IPS-15b (cell line): ENCODE measurements at regions not wholly inside any gene's neighbourhood (a gene's known extent, or its start where the extent isn't known, plus 50 kb on each side); places are given as distances from the start of the nearest gene placed in this dataset.

Experiments used
- H3K27me3 ChIP-seq: one replicate; pipeline ENCODE4 v1.6.1; 2013; ENCODE audit warnings: low read length; ENCODE audit not compliant: control insufficient read depth, insufficient read depth
- H3K36me3 ChIP-seq: one replicate; pipeline ENCODE4 v1.6.1; 2013; ENCODE audit warnings: low read length; ENCODE audit not compliant: control insufficient read depth, insufficient read depth
- H3K4me1 ChIP-seq: one replicate; pipeline ENCODE4 v1.6.1; 2013; ENCODE audit warnings: mild to moderate bottlenecking, low read length; ENCODE audit not compliant: control insufficient read depth, insufficient read depth
- H3K4me3 ChIP-seq: one replicate; pipeline ENCODE4 v1.5.1; 2013; ENCODE audit warnings: low read depth, low read length
- H3K9ac ChIP-seq: one replicate; pipeline ENCODE4 v1.6.1; 2013; ENCODE audit warnings: low read depth, mild to moderate bottlenecking, low read length
- H3K9me3 ChIP-seq: one replicate; pipeline ENCODE4 v1.6.1; 2013; ENCODE audit warnings: mild to moderate bottlenecking, low read length; ENCODE audit not compliant: control insufficient read depth, insufficient read depth

GRCh38 chr5:2524620-2525019 is 226.9 kb downstream of the IRX2 start:
- H3K4me1 ChIP-seq: no peaks in the 10 kb centered on the region
- no peaks in the 10 kb centered on the region for H3K27me3 ChIP-seq
- H3K9me3 ChIP-seq: no peaks in the 10 kb centered on the region
- no peak overlapping the region for H3K9ac ChIP-seq
- no peak overlapping the region for H3K4me3 ChIP-seq
- H3K36me3 ChIP-seq: no peaks in the 10 kb centered on the region

GRCh38 chr5:2523180-2523579 is 228.3 kb downstream of the IRX2 start:
- Histone ChIP-seq H3K4me1 (no peaks in the 10 kb centered on the region), H3K36me3 (no peaks in the 10 kb centered on the region), H3K9me3 (no peaks in the 10 kb centered on the region), H3K27me3 (no peaks in the 10 kb centered on the region), H3K9ac (no peak overlapping the region), H3K4me3 (no peak overlapping the region)

- no peak overlapping the region for H3K4me3 ChIP-seq
- no peak overlapping the region for H3K9ac ChIP-seq
- H3K9me3 ChIP-seq: no peaks in the 10 kb centered on the region
- no peaks in the 10 kb centered on the region for H3K36me3 ChIP-seq
- no peaks in the 10 kb centered on the region for H3K4me1 ChIP-seq
- no peaks in the 10 kb centered on the region for H3K27me3 ChIP-seq
Observed at GRCh38 chr5:2522372-2522771, 229.1 kb downstream of the IRX2 start.

- H3K4me3 ChIP-seq: no peak overlapping the region
- no peaks in the 10 kb centered on the region for H3K9me3 ChIP-seq
- H3K36me3 ChIP-seq: no peaks in the 10 kb centered on the region
- H3K4me1 ChIP-seq: no peaks in the 10 kb centered on the region
- no peaks in the 10 kb centered on the region for H3K27me3 ChIP-seq
- H3K9ac ChIP-seq: no peak overlapping the region
Observed at GRCh38 chr5:2519153-2519552, 232.3 kb downstream of the IRX2 start.

GRCh38 chr5:2517451-2517850 is 234.0 kb downstream of the IRX2 start:
- no peaks in the 10 kb centered on the region for H3K27me3 ChIP-seq
- no peaks in the 10 kb centered on the region for H3K36me3 ChIP-seq
- no peaks in the 10 kb centered on the region for H3K4me1 ChIP-seq
- H3K9ac ChIP-seq: no peak overlapping the region
- H3K9me3 ChIP-seq: no peaks in the 10 kb centered on the region
- H3K4me3 ChIP-seq: no peak overlapping the region

GRCh38 chr5:2515180-2515764 is 236.2 kb downstream of the IRX2 start:
- H3K27me3 ChIP-seq: no peaks in the 10 kb centered on the region
- H3K9ac ChIP-seq: no peak overlapping the region
- no peaks in the 10 kb centered on the region for H3K36me3 ChIP-seq
- H3K4me3 ChIP-seq: no peak overlapping the region
- no peaks in the 10 kb centered on the region for H3K4me1 ChIP-seq
- no peaks in the 10 kb centered on the region for H3K9me3 ChIP-seq

- Histone ChIP-seq H3K9ac (no peak overlapping the region), H3K4me3 (no peak overlapping the region), H3K27me3 (no peaks in the 10 kb centered on the region), H3K4me1 (no peaks in the 10 kb centered on the region), H3K36me3 (no peaks in the 10 kb centered on the region), H3K9me3 (no peaks in the 10 kb centered on the region)
Observed at GRCh38 chr5:2514484-2514883, 237.0 kb downstream of the IRX2 start.

GRCh38 chr5:2511706-2512105 is 239.8 kb downstream of the IRX2 start:
- Histone ChIP-seq H3K4me1 (no peaks in the 10 kb centered on the region), H3K9ac (no peak overlapping the region), H3K9me3 (no peaks in the 10 kb centered on the region), H3K36me3 (no peaks in the 10 kb centered on the region), H3K27me3 (no peaks in the 10 kb centered on the region), H3K4me3 (no peak overlapping the region)

- Histone ChIP-seq H3K4me1 (no peaks in the 10 kb centered on the region), H3K27me3 (no peaks in the 10 kb centered on the region), H3K4me3 (no peak overlapping the region), H3K9me3 (no peaks in the 10 kb centered on the region), H3K36me3 (no peaks in the 10 kb centered on the region), H3K9ac (no peak overlapping the region)
Observed at GRCh38 chr5:2511126-2511525, 240.4 kb downstream of the IRX2 start.

- Histone ChIP-seq H3K9me3 (no peaks in the 10 kb centered on the region), H3K4me1 (no peaks in the 10 kb centered on the region), H3K4me3 (no peak overlapping the region), H3K36me3 (no peaks in the 10 kb centered on the region), H3K27me3 (no peaks in the 10 kb centered on the region), H3K9ac (no peak overlapping the region)
Observed at GRCh38 chr5:2509527-2509926, 241.9 kb downstream of the IRX2 start.

GRCh38 chr5:2508514-2508913 is 243.0 kb downstream of the IRX2 start:
- Histone ChIP-seq H3K4me3 (no peak overlapping the region), H3K36me3 (no peaks in the 10 kb centered on the region), H3K9me3 (peaks cover 3% of the 10 kb centered on the region), H3K9ac (no peak overlapping the region), H3K4me1 (no peaks in the 10 kb centered on the region), H3K27me3 (no peaks in the 10 kb centered on the region)

- no peaks in the 10 kb centered on the region for H3K27me3 ChIP-seq
- no peak overlapping the region for H3K9ac ChIP-seq
- H3K36me3 ChIP-seq: no peaks in the 10 kb centered on the region
- peaks cover 6% of the 10 kb centered on the region for H3K9me3 ChIP-seq
- H3K4me3 ChIP-seq: no peak overlapping the region
- no peaks in the 10 kb centered on the region for H3K4me1 ChIP-seq
Observed at GRCh38 chr5:2507611-2508010, 243.9 kb downstream of the IRX2 start.
